Gastrocnemius medialis (tissue), 4 donors: ENCODE measurements at regions not wholly inside any gene's neighbourhood (a gene's known extent, or its start where the extent isn't known, plus 50 kb on each side); places are given as distances from the start of the nearest gene placed in this dataset.

Experiments
- POLR2A ChIP-seq, 2 donors: fragments of 450-650 bp; IDR thresholded peaks; one replicate each; pipeline ENCODE4 v1.6.1; 2017; ENCODE audit warnings: antibody characterized with exemption in 2 of 2, mild to moderate bottlenecking in 2 of 2, moderate library complexity in 2 of 2
- TF ChIP-seq, protein P1 (sequence below), 5 experiments: fragments of 450-650 bp in 3 of 5; fragments of 200-600 bp in 2 of 5; sonication (generic) in 2 of 5; IDR thresholded peaks in 4 of 5; conservative IDR thresholded peaks in 1 of 5; 1 replicate in 4 of 5; 2 replicates in 1 of 5; pipeline ENCODE4 v1.5.1; 2016 to 2019; ENCODE audit warnings: antibody characterized with exemption in 5 of 5, mild to moderate bottlenecking in 3 of 5, moderate library complexity in 3 of 5

DNA sequence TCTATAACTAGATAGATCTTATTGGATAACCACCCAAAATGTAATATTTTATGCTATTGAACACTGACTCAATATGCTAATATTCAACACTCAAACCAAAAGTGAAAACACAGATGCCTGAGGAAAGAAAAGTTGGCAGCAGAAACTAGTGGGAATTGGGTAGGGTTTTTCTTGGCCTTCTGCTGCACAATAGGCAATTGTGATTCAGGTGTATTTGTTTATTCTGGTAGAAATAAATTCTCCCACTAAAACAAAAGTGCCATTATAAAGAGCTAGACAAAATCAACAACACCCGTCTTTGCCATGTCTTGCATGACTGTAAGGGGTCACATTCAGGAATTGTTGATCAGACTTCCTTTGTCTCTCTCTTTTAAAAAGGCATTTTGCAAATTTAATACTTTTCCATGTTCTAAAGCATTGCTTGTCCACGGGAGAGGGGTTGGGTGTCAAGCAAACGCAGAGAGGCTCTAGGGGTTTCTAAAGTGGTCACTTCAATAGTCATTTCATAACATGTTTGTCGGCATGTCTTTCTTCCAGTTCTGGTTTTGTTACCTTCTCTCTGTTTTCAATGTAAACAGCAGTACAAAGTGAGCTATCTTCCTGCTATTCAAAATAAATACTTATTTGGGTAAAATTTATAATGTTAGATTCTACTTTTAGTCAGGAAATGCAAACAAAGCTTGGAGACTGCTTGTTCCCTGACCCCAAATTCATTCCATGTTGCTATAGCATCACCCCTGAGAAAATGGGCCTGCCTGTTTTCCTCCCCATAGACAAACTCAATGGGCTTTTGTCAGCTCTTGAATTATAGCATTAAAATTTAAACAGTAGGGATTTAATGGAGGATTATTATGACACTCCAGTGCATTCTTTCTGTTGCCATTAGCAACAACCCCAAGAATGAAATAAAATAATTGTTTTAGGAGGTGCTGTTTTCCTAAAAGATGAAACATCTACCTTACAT is 217.0 kb upstream of the CCN2 start:
- TF ChIP-seq POLR2A (IDR thresholded peaks at IDR 0.05): no peak
- TF ChIP-seq, protein P1, sequence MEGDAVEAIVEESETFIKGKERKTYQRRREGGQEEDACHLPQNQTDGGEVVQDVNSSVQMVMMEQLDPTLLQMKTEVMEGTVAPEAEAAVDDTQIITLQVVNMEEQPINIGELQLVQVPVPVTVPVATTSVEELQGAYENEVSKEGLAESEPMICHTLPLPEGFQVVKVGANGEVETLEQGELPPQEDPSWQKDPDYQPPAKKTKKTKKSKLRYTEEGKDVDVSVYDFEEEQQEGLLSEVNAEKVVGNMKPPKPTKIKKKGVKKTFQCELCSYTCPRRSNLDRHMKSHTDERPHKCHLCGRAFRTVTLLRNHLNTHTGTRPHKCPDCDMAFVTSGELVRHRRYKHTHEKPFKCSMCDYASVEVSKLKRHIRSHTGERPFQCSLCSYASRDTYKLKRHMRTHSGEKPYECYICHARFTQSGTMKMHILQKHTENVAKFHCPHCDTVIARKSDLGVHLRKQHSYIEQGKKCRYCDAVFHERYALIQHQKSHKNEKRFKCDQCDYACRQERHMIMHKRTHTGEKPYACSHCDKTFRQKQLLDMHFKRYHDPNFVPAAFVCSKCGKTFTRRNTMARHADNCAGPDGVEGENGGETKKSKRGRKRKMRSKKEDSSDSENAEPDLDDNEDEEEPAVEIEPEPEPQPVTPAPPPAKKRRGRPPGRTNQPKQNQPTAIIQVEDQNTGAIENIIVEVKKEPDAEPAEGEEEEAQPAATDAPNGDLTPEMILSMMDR (IDR thresholded peaks at IDR 0.05 in 4 of 5, conservative IDR thresholded peaks at IDR 0.05 in 1 of 5): no peak
